GM18909 (cell line): ENCODE measurements at regions not wholly inside any gene's neighbourhood (a gene's known extent, or its start where the extent isn't known, plus 50 kb on each side); places are given as distances from the start of the nearest gene placed in this dataset.

Experiments used
- ATAC-seq: cut with Tn5 transposase; IDR thresholded peaks from one replicate; pipeline ENCODE4 v1.9.1; 2021; ENCODE audit warnings: mild to moderate bottlenecking; ENCODE audit not compliant: unreplicated experiment, poor library complexity

- ATAC-seq: no peak
Measured at GRCh38 chr5:54927097-54927746, 58.2 kb downstream of the ESM1 start.

- no peak for ATAC-seq
Measured at GRCh38 chr5:54924487-54924886, 60.9 kb downstream of the ESM1 start.

- no peak for ATAC-seq
Measured at GRCh38 chr5:54917323-54917722, 68.1 kb downstream of the ESM1 start.

GRCh38 chr5:54915466-54916027 lies 69.8 kb downstream of the ESM1 start:
- ATAC-seq: no peak

GRCh38 chr5:54912021-54912420 lies 73.4 kb downstream of the ESM1 start:
- ATAC-seq: no peak

- no peak for ATAC-seq
Measured at GRCh38 chr5:54909911-54910870, 75.2 kb downstream of the ESM1 start.

GRCh38 chr5:54908774-54909525 lies 76.4 kb downstream of the ESM1 start:
- ATAC-seq: no peak

GRCh38 chr5:54905942-54906537 lies 79.4 kb downstream of the ESM1 start:
- no peak for ATAC-seq

- no peak for ATAC-seq
Measured at GRCh38 chr5:54905246-54905795, 80.1 kb downstream of the ESM1 start.

- ATAC-seq: no peak
Measured at GRCh38 chr5:54904425-54904824, 81.0 kb downstream of the ESM1 start.

GRCh38 chr5:54902791-54903473 lies 82.5 kb downstream of the ESM1 start:
- peak; percentile 100 for ATAC-seq

GRCh38 chr5:54900984-54901725 lies 84.2 kb downstream of the ESM1 start:
- ATAC-seq: no peak

GRCh38 chr5:54897001-54897400 lies 88.4 kb downstream of the ESM1 start:
- ATAC-seq: no peak

GRCh38 chr5:54895816-54896341 lies 89.5 kb downstream of the ESM1 start:
- ATAC-seq: no peak

GRCh38 chr5:54894957-54895815 lies 90.2 kb downstream of the ESM1 start:
- no peak for ATAC-seq

GRCh38 chr5:54889826-54890225 lies 95.6 kb downstream of the ESM1 start:
- no peak for ATAC-seq

GRCh38 chr5:54887663-54888062 lies 97.7 kb downstream of the ESM1 start:
- ATAC-seq: no peak
